H1 (cell line): ENCODE measurements at regions not wholly inside any gene's neighbourhood (a gene's known extent, or its start where the extent isn't known, plus 50 kb on each side); places are given as distances from the start of the nearest gene placed in this dataset.

Experiments
- CTCF ChIA-PET: fragments of 300-600 bp; sonication (Branson Sonifier 250); formaldehyde crosslinking; loops from one replicate; lab custom pipeline; 2021; ENCODE audit not compliant: partially characterized antibody; lab: Charles Lee
- POLR2A ChIA-PET: fragments of 300-600 bp; sonication (Branson Sonifier 250); formaldehyde crosslinking; loops from one replicate; lab custom pipeline; 2021; ENCODE audit warnings: inconsistent platforms; ENCODE audit not compliant: partially characterized antibody; lab: Charles Lee
- DNase-seq, 2 experiments: peaks; one replicate each; pipeline versions ENCODE4 v3.0.0 to v3.0.0-alpha.2; 2010 to 2022; ENCODE audit warnings: low spot score in 2 of 2, low read depth in 1 of 2, mixed read lengths in 1 of 2
- FAIRE-seq: peaks from 2 replicates; lab custom pipeline; 2011; peaks lifted over from hg19 to GRCh38; lab: Jason Lieb, UNC
- H2AFZ ChIP-seq: 2 replicates; pipeline ENCODE4 v1.8.1; 2012; ENCODE audit warnings: low read length, inconsistent platforms
- H2AK5ac ChIP-seq: 2 replicates; pipeline ENCODE4 v1.6.1; 2013; ENCODE audit warnings: low read depth, low read length
- H2BK120ac ChIP-seq: replicated peaks from 2 replicates; pipeline ENCODE3; 2013; ENCODE audit warnings: low read depth, low read length, inconsistent platforms
- H2BK12ac ChIP-seq: 2 replicates; pipeline ENCODE4 v1.6.1; 2013; ENCODE audit warnings: low read depth, low read length
- H2BK15ac ChIP-seq: 2 replicates; pipeline ENCODE4 v1.6.1; 2013; ENCODE audit warnings: low read length
- H2BK20ac ChIP-seq: 2 replicates; pipeline ENCODE4 v1.6.1; 2013; ENCODE audit warnings: low read length
- H2BK5ac ChIP-seq: 2 replicates; pipeline ENCODE4 v1.6.1; 2013; ENCODE audit warnings: low read depth, low read length
- H3K14ac ChIP-seq: 2 replicates; pipeline ENCODE4 v1.6.1; 2013; ENCODE audit warnings: inconsistent platforms; ENCODE audit not compliant: insufficient read length
- H3K18ac ChIP-seq: 2 replicates; pipeline ENCODE4 v1.6.1; 2013; ENCODE audit warnings: low read length; ENCODE audit errors: extremely low read depth
- H3K23ac ChIP-seq: 2 replicates; pipeline ENCODE4 v1.6.1; 2013; ENCODE audit warnings: inconsistent platforms; ENCODE audit not compliant: insufficient read length
- H3K23me2 ChIP-seq: 2 replicates; pipeline ENCODE4 v1.6.1; 2013; ENCODE audit warnings: low read depth, low read length
- H3K27ac ChIP-seq: 2 replicates; pipeline ENCODE4 v1.6.1; 2011; ENCODE audit warnings: low read depth, low read length, inconsistent platforms
- H3K27me3 ChIP-seq, 4 experiments: replicated peaks in 1 of 4; 1 replicate in 1 of 4; 2 replicates in 3 of 4; pipeline versions ENCODE4 v1.6.1 to v1.8.1; 2011 to 2013; ENCODE audit warnings: low read length in 3 of 4, mild to moderate bottlenecking in 3 of 4, inconsistent platforms in 2 of 4, mixed read lengths in 2 of 4, moderate library complexity in 1 of 4; ENCODE audit not compliant: control insufficient read depth in 3 of 4, insufficient read depth in 3 of 4; ENCODE audit errors: extremely low read depth in 1 of 4
- H3K36me3 ChIP-seq, 4 experiments: 2 replicates each; pipeline versions ENCODE4 v1.6.1 to v1.8.1; 2011 to 2013; ENCODE audit warnings: mild to moderate bottlenecking in 4 of 4, low read length in 3 of 4, moderate library complexity in 2 of 4, control low read depth in 1 of 4, inconsistent platforms in 1 of 4; ENCODE audit not compliant: insufficient read depth in 4 of 4, control insufficient read depth in 2 of 4
- H3K4ac ChIP-seq: replicated peaks from 2 replicates; pipeline ENCODE3; 2013; ENCODE audit warnings: low read length, low read depth, mixed read lengths, inconsistent platforms; ENCODE audit not compliant: insufficient read length
- H3K4me1 ChIP-seq, 4 experiments: replicated peaks in 1 of 4; 1 replicate in 1 of 4; 2 replicates in 3 of 4; pipeline versions ENCODE4 v1.6.1 to v1.8.1; 2011 to 2013; ENCODE audit warnings: low read length in 3 of 4, inconsistent platforms in 2 of 4, mixed read lengths in 1 of 4; ENCODE audit not compliant: insufficient read depth in 4 of 4, control insufficient read depth in 3 of 4
- H3K4me2 ChIP-seq, 2 experiments: 2 replicates each; pipeline versions ENCODE4 v1.6.1 to v1.8.1; 2011 to 2013; ENCODE audit warnings: low read depth in 2 of 2, low read length in 2 of 2, control low read depth in 1 of 2, inconsistent platforms in 1 of 2, mild to moderate bottlenecking in 1 of 2; ENCODE audit not compliant: insufficient read depth in 1 of 2
- H3K4me3 ChIP-seq, 4 experiments: fragments of 200-600, 300-600 bp in 1 of 4; sonication (generic), shearing (Covaris generic), sonication (Bioruptor Twin) in 1 of 4; 2 replicates each; pipeline versions ENCODE4 v1.5.1 to v1.8.1; 2011 to 2016; ENCODE audit warnings: low read length in 4 of 4, low read depth in 3 of 4, control low read depth in 2 of 4, inconsistent platforms in 2 of 4, mild to moderate bottlenecking in 2 of 4, mixed read lengths in 1 of 4, moderate library complexity in 1 of 4; ENCODE audit not compliant: insufficient read depth in 2 of 4; ENCODE audit errors: extremely low read depth in 1 of 4
- H3K56ac ChIP-seq: replicated peaks from 2 replicates; pipeline ENCODE3; 2013; ENCODE audit warnings: low read depth, mild to moderate bottlenecking, mixed read lengths, low read length, inconsistent platforms; ENCODE audit not compliant: insufficient read length
- H3K79me1 ChIP-seq: 2 replicates; pipeline ENCODE4 v1.6.1; 2013; ENCODE audit warnings: low read depth, low read length, control low read depth
- H3K79me2 ChIP-seq, 2 experiments: 2 replicates each; pipeline versions ENCODE4 v1.6.1 to v1.8.1; 2012 to 2013; ENCODE audit warnings: low read length in 2 of 2, mild to moderate bottlenecking in 2 of 2, inconsistent platforms in 1 of 2; ENCODE audit not compliant: insufficient read depth in 2 of 2, control insufficient read depth in 1 of 2
- H3K9ac ChIP-seq, 4 experiments: replicated peaks in 1 of 4; 1 replicate in 1 of 4; 2 replicates in 3 of 4; pipeline versions ENCODE4 v1.6.1 to v1.8.1; 2011 to 2013; ENCODE audit warnings: low read depth in 3 of 4, low read length in 3 of 4, control low read depth in 2 of 4, mild to moderate bottlenecking in 2 of 4, moderate library complexity in 2 of 4, inconsistent platforms in 1 of 4; ENCODE audit errors: extremely low read depth in 1 of 4
- H3K9me3 ChIP-seq, 2 experiments: 2 replicates each; pipeline versions ENCODE4 v1.6.1 to v1.8.1; 2012 to 2013; ENCODE audit warnings: mild to moderate bottlenecking in 2 of 2, moderate library complexity in 2 of 2, control low read depth in 1 of 2, inconsistent platforms in 1 of 2, low read depth in 1 of 2, low read length in 1 of 2, mixed read lengths in 1 of 2; ENCODE audit not compliant: insufficient read depth in 2 of 2
- H4K20me1 ChIP-seq, 2 experiments: replicated peaks in 1 of 2; 2 replicates each; pipeline versions ENCODE3 to v1.8.1; 2011 to 2013; ENCODE audit warnings: inconsistent platforms in 2 of 2, low read length in 2 of 2, mild to moderate bottlenecking in 1 of 2; ENCODE audit not compliant: insufficient read depth in 2 of 2, control insufficient read depth in 1 of 2
- H4K5ac ChIP-seq: 2 replicates; pipeline ENCODE4 v1.6.1; 2013; ENCODE audit warnings: low read length, low read depth, mixed read lengths, inconsistent platforms; ENCODE audit not compliant: insufficient read length
- H4K8ac ChIP-seq: 2 replicates; pipeline ENCODE4 v1.8.0; 2013; ENCODE audit warnings: mild to moderate bottlenecking, moderate library complexity, low read length, inconsistent platforms; ENCODE audit not compliant: insufficient read depth; ENCODE audit errors: extremely low read depth
- H4K91ac ChIP-seq: replicated peaks from 2 replicates; pipeline ENCODE3; 2013; ENCODE audit warnings: low read length, mixed read lengths, inconsistent platforms; ENCODE audit not compliant: insufficient read length
- EGR1 ChIP-seq: IDR thresholded peaks from 2 replicates; pipeline ENCODE4 v1.6.1; 2011; ENCODE audit warnings: low read depth, low read length, borderline replicate concordance
- RAD21 ChIP-seq, 2 experiments: IDR thresholded peaks in 1 of 2; conservative IDR thresholded peaks in 1 of 2; 2 replicates each; pipeline ENCODE4 v1.6.1; 2011; ENCODE audit warnings: low read depth in 2 of 2, low read length in 2 of 2, improper control_type of control experiment in 1 of 2, inconsistent platforms in 1 of 2, mild to moderate bottlenecking in 1 of 2, moderate library complexity in 1 of 2
- WGBS, 2 experiments: shearing (Covaris generic) in 1 of 2; methylation state at CpG; one replicate each; pipeline versions ENCODE4 v1.1.6 to v1.1.7; 2013 to 2015; ENCODE audit warnings: low lambda C conversion rate in 2 of 2, mixed read lengths in 2 of 2, inconsistent platforms in 1 of 2, low coverage in 1 of 2, missing lambda C conversion rate in 1 of 2; ENCODE audit not compliant: insufficient replicate concordance in 2 of 2, insufficient coverage in 1 of 2, insufficient read length in 1 of 2; ENCODE audit errors: extremely low coverage in 1 of 2, missing lambda C conversion rate in 1 of 2; 5-methylcytosine and 5-hydroxymethylcytosine counted together
- TF ChIP-seq, protein P1 (sequence below), 3 experiments: IDR thresholded peaks; 1 replicate in 2 of 3; 2 replicates in 1 of 3; pipeline versions ENCODE4 v1.5.1 to v1.6.1; 2011; ENCODE audit warnings: low read length in 3 of 3, mild to moderate bottlenecking in 3 of 3, inconsistent platforms in 2 of 3, low read depth in 1 of 3, moderate library complexity in 1 of 3; ENCODE audit not compliant: insufficient read depth in 1 of 3; ENCODE audit errors: control extremely low read depth in 1 of 3

DNA sequence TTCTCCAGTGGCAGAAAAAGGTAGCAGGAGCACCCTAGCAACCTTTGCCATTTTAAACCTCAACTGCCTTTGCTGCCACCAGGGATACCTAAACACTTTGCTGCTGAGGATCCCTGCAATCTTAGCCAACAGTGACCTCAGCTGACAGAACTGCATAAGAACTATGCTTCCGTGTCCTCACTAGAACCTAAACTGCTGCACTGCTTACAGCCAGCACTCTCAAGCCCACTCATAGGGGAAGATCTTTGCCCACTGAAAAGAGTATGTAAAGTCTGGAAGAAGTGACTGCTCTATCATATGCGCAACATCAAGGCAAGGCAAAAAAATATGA lies 270.0 kb upstream of the PCDH20 start:
- no peak overlapping the region for H2BK5ac ChIP-seq
- no peak for DNase-seq
- no peaks in the 10 kb centered on the region for H3K79me2 ChIP-seq
- POLR2A ChIA-PET = interaction anchor here (0.5 kb wide), 1 partner anchor 343 kb away, joined by 3 read pairs; no protein-coding TSS in a partner anchor
- H2AFZ ChIP-seq = 0 out of 2 replicates have a peak overlapping the region, but pooled peaks have one; percentile 33
- no peaks in the 10 kb centered on the region for H3K36me3 ChIP-seq
- no peaks in the 10 kb centered on the region for H3K23me2 ChIP-seq
- no peaks in the 10 kb centered on the region for H3K4me1 ChIP-seq
- no peak overlapping the region for H3K14ac ChIP-seq
- 74% methylated on average over 2 of the region's 2 CpGs; no CpG with 5 or more reads in 1 of the 2 experiments for WGBS, 2 experiments
- no peak overlapping the region for H3K4me2 ChIP-seq
- H3K9ac ChIP-seq = no peak overlapping the region
- no peak overlapping the region for H3K27ac ChIP-seq
- no peak overlapping the region for H3K4ac ChIP-seq
- no peak overlapping the region for H3K4me3 ChIP-seq
- H2BK12ac ChIP-seq = no peak overlapping the region
- CTCF ChIA-PET = interaction anchor here (0.7 to 2.3 kb wide), 9 partner anchors 11 to 1211 kb away, joined by 3 to 5 read pairs (median 5); no protein-coding TSS in a partner anchor
- peak; percentile 81 for FAIRE-seq
- H2BK120ac ChIP-seq = no peak overlapping the region
- H4K91ac ChIP-seq = no peak overlapping the region
- H3K27me3 ChIP-seq = no peaks in the 10 kb centered on the region
- H2AK5ac ChIP-seq = no peak overlapping the region
- TF ChIP-seq, protein P1, sequence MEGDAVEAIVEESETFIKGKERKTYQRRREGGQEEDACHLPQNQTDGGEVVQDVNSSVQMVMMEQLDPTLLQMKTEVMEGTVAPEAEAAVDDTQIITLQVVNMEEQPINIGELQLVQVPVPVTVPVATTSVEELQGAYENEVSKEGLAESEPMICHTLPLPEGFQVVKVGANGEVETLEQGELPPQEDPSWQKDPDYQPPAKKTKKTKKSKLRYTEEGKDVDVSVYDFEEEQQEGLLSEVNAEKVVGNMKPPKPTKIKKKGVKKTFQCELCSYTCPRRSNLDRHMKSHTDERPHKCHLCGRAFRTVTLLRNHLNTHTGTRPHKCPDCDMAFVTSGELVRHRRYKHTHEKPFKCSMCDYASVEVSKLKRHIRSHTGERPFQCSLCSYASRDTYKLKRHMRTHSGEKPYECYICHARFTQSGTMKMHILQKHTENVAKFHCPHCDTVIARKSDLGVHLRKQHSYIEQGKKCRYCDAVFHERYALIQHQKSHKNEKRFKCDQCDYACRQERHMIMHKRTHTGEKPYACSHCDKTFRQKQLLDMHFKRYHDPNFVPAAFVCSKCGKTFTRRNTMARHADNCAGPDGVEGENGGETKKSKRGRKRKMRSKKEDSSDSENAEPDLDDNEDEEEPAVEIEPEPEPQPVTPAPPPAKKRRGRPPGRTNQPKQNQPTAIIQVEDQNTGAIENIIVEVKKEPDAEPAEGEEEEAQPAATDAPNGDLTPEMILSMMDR (IDR thresholded peaks at IDR 0.05; ENCODE audit: control extremely low read depth in 1 of 3, insufficient read depth in 1 of 3, low read depth in 1 of 3, low read length in 3 of 3) = peak in 2 of 3 experiments; percentile 73 to 89; a peak in 3 of 4 replicates
- TF ChIP-seq RAD21 (IDR thresholded peaks at IDR 0.05 in 1 of 2, conservative IDR thresholded peaks at IDR 0.05 in 1 of 2; ENCODE audit: low read depth in 2 of 2, low read length in 2 of 2) (peak; percentile 91 to 95), EGR1 (no peak)
- TF ChIP-seq, all 59 proteins: peak for 2
- H4K5ac ChIP-seq = no peak overlapping the region
- H4K20me1 ChIP-seq = no peaks in the 10 kb centered on the region
- no peak overlapping the region for H3K18ac ChIP-seq
- H4K8ac ChIP-seq = no peak overlapping the region
- no peak overlapping the region for H2BK15ac ChIP-seq
- H3K56ac ChIP-seq = no peak overlapping the region
- no peak overlapping the region for H2BK20ac ChIP-seq
- H3K79me1 ChIP-seq = no peaks in the 10 kb centered on the region
- H3K23ac ChIP-seq = no peak overlapping the region
- peaks cover 0 to 4% of the 10 kb centered on the region in 2 experiments; a peak in 2 of 4 replicates for H3K9me3 ChIP-seq
